IMR-90 (cell line): ENCODE measurements at regions not wholly inside any gene's neighbourhood (a gene's known extent, or its start where the extent isn't known, plus 50 kb on each side); places are given as distances from the start of the nearest gene placed in this dataset.

Source experiments
- ATAC-seq: fragments of 200-7000 bp; cut with Tn5 transposase; 2 replicates; pipeline ENCODE4 v1.9.1; 2020; ENCODE audit warnings: low read depth, mild to moderate bottlenecking, moderate library complexity
- BruUV-seq: library from RNA; stranded (reverse); fragments of 400-500 nt; replicated peaks from 2 replicates; lab custom pipeline; 2021; lab: Mats Ljungman, UMichigan
- CTCF ChIA-PET: fragments of 300-600 bp; formaldehyde crosslinking; extraction: SDS; loops from one replicate; lab custom pipeline; 2021; ENCODE audit warnings: antibody characterized with exemption; lab: Yijun Ruan, JAX
- POLR2A ChIA-PET: fragments of 300-600 bp; sonication (Branson Sonifier 250); formaldehyde crosslinking; loops from one replicate; lab custom pipeline; 2022; ENCODE audit warnings: antibody characterized with exemption; ENCODE audit not compliant: unreplicated experiment; lab: Charles Lee
- DNase-seq: peaks from one replicate; pipeline ENCODE4 v3.0.0; 2013
- H2AFZ ChIP-seq: replicated peaks from 2 replicates; pipeline ENCODE3; 2013; ENCODE audit warnings: low read length, mild to moderate bottlenecking; ENCODE audit not compliant: poor library complexity
- H2AK5ac ChIP-seq: 2 replicates; pipeline ENCODE4 v1.6.1; 2013; ENCODE audit warnings: low read depth, low read length, inconsistent platforms
- H2AK9ac ChIP-seq: replicated peaks from 2 replicates; pipeline ENCODE3; 2013; ENCODE audit warnings: mild to moderate bottlenecking, low read depth, low read length, moderate library complexity; ENCODE audit not compliant: poor library complexity
- H2BK120ac ChIP-seq: 2 replicates; pipeline ENCODE4 v1.6.1; 2013; ENCODE audit warnings: low read depth, low read length, inconsistent platforms
- H2BK15ac ChIP-seq: 3 replicates; pipeline ENCODE4 v1.6.1; 2013; ENCODE audit warnings: low read depth, low read length, inconsistent platforms
- H2BK20ac ChIP-seq: 2 replicates; pipeline ENCODE4 v1.6.1; 2013; ENCODE audit warnings: low read depth, mild to moderate bottlenecking, inconsistent platforms, low read length, moderate library complexity
- H2BK5ac ChIP-seq: 2 replicates; pipeline ENCODE4 v1.6.1; 2013; ENCODE audit warnings: mild to moderate bottlenecking, low read depth, low read length, inconsistent platforms; ENCODE audit not compliant: poor library complexity, severe bottlenecking
- H3K14ac ChIP-seq: replicated peaks from 2 replicates; pipeline ENCODE4 v1.6.1; 2013; ENCODE audit warnings: low read depth, low read length, inconsistent platforms
- H3K18ac ChIP-seq: 2 replicates; pipeline ENCODE4 v1.6.1; 2013; ENCODE audit warnings: low read depth, low read length, control low read depth
- H3K23ac ChIP-seq: 2 replicates; pipeline ENCODE4 v1.6.1; 2013; ENCODE audit warnings: low read depth, low read length, inconsistent platforms
- H3K27ac ChIP-seq: 2 replicates; pipeline ENCODE4 v1.5.1; 2013; ENCODE audit warnings: mild to moderate bottlenecking, control low read depth, low read length; ENCODE audit not compliant: insufficient read depth
- H3K27me3 ChIP-seq: 2 replicates; pipeline ENCODE4 v1.6.1; 2013; ENCODE audit warnings: low read length; ENCODE audit not compliant: control insufficient read depth, insufficient read depth
- H3K36me3 ChIP-seq: 2 replicates; pipeline ENCODE4 v1.6.1; 2013; ENCODE audit warnings: low read length, mixed read lengths; ENCODE audit not compliant: control insufficient read depth, insufficient read depth
- H3K4ac ChIP-seq: 2 replicates; pipeline ENCODE4 v1.6.1; 2013; ENCODE audit warnings: low read depth, low read length, inconsistent platforms
- H3K4me1 ChIP-seq: 2 replicates; pipeline ENCODE4 v1.6.1; 2013; ENCODE audit warnings: low read length, mixed read lengths; ENCODE audit not compliant: control insufficient read depth, insufficient read depth
- H3K4me2 ChIP-seq: 2 replicates; pipeline ENCODE4 v1.6.1; 2013; ENCODE audit warnings: low read depth, mild to moderate bottlenecking, control low read depth, low read length, moderate library complexity
- H3K4me3 ChIP-seq: 2 replicates; pipeline ENCODE4 v1.5.1; 2013; ENCODE audit warnings: low read depth, mild to moderate bottlenecking, control low read depth, low read length, moderate library complexity; ENCODE audit not compliant: insufficient read depth
- H3K56ac ChIP-seq: 2 replicates; pipeline ENCODE4 v1.6.1; 2013; ENCODE audit warnings: low read length, inconsistent platforms; ENCODE audit not compliant: insufficient read depth; ENCODE audit errors: extremely low read depth
- H3K79me1 ChIP-seq, 2 experiments: 2 replicates each; pipeline ENCODE4 v1.6.1; 2013; ENCODE audit warnings: low read length in 2 of 2, inconsistent platforms in 1 of 2, low read depth in 1 of 2
- H3K9ac ChIP-seq: 2 replicates; pipeline ENCODE4 v1.6.1; 2013; ENCODE audit warnings: low read depth, low read length, control low read depth
- H3K9me1 ChIP-seq: 2 replicates; pipeline ENCODE4 v1.6.1; 2013; ENCODE audit warnings: low read length, inconsistent platforms; ENCODE audit not compliant: insufficient read depth
- H3K9me3 ChIP-seq: 2 replicates; pipeline ENCODE4 v1.6.1; 2013; ENCODE audit warnings: low read length; ENCODE audit not compliant: control insufficient read depth, insufficient read depth
- H4K20me1 ChIP-seq: 2 replicates; pipeline ENCODE4 v1.6.1; 2013; ENCODE audit warnings: low read length, inconsistent platforms; ENCODE audit not compliant: insufficient read depth
- H4K5ac ChIP-seq: 2 replicates; pipeline ENCODE4 v1.6.1; 2013; ENCODE audit warnings: mild to moderate bottlenecking, low read depth, low read length, control low read depth
- H4K8ac ChIP-seq, 2 experiments: 2 replicates each; pipeline ENCODE4 v1.6.1; 2013; ENCODE audit warnings: low read depth in 2 of 2, low read length in 2 of 2, control low read depth in 1 of 2, inconsistent platforms in 1 of 2
- H4K91ac ChIP-seq: 2 replicates; pipeline ENCODE4 v1.6.1; 2013; ENCODE audit warnings: low read depth, low read length, inconsistent platforms; ENCODE audit not compliant: insufficient read depth
- BHLHE40 ChIP-seq: fragments of 150-350 bp; IDR thresholded peaks from 2 replicates; pipeline ENCODE4 v1.6.1; 2016; ENCODE audit warnings: mild to moderate bottlenecking, low read depth, low read length
- CEBPB ChIP-seq: IDR thresholded peaks from 2 replicates; pipeline ENCODE4 v1.6.1; 2012; ENCODE audit warnings: low read depth, low read length, improper control_type of control experiment
- CHD1 ChIP-seq: IDR thresholded peaks from 2 replicates; pipeline ENCODE4 v1.6.1; 2012; ENCODE audit warnings: low read depth, low read length, improper control_type of control experiment
- FOS ChIP-seq: fragments of 150-350 bp; IDR thresholded peaks from 2 replicates; pipeline ENCODE4 v1.6.1; 2016; ENCODE audit warnings: low read depth, low read length
- MAFK ChIP-seq: IDR thresholded peaks from 2 replicates; pipeline ENCODE4 v1.6.1; 2012; ENCODE audit warnings: low read depth, low read length, improper control_type of control experiment
- MAZ ChIP-seq: IDR thresholded peaks from 2 replicates; pipeline ENCODE4 v1.6.1; 2012; ENCODE audit warnings: low read depth, mild to moderate bottlenecking, low read length, improper control_type of control experiment, moderate library complexity, borderline replicate concordance
- MXI1 ChIP-seq: IDR thresholded peaks from 2 replicates; pipeline ENCODE4 v1.6.1; 2012; ENCODE audit warnings: low read depth, mild to moderate bottlenecking, low read length, moderate library complexity, borderline replicate concordance
- NFE2L2 ChIP-seq: fragments of 150-350 bp; IDR thresholded peaks from 2 replicates; pipeline ENCODE4 v1.6.1; 2016; ENCODE audit warnings: low read depth, mild to moderate bottlenecking, low read length
- POLR2A ChIP-seq: IDR thresholded peaks from 2 replicates; pipeline ENCODE4 v1.6.1; 2012; ENCODE audit warnings: mild to moderate bottlenecking, low read depth, low read length
- RAD21 ChIP-seq: IDR thresholded peaks from 2 replicates; pipeline ENCODE4 v1.6.1; 2012; ENCODE audit warnings: low read length, improper control_type of control experiment
- RCOR1 ChIP-seq: IDR thresholded peaks from 2 replicates; pipeline ENCODE4 v1.6.1; 2012; ENCODE audit warnings: mild to moderate bottlenecking, low read length, improper control_type of control experiment; ENCODE audit not compliant: insufficient replicate concordance
- RFX5 ChIP-seq: IDR thresholded peaks from 2 replicates; pipeline ENCODE4 v1.8.0; 2012; ENCODE audit warnings: low read depth, mild to moderate bottlenecking, low read length, moderate library complexity
- SMC3 ChIP-seq: fragments of 150-350 bp; IDR thresholded peaks from 2 replicates; pipeline ENCODE4 v1.6.1; 2016; ENCODE audit warnings: low read depth, mild to moderate bottlenecking, antibody characterized with exemption, low read length, moderate library complexity
- dilution Hi-C: fragments of 300-500 bp; cut with HindIII; formaldehyde crosslinking; loops from one replicate; pipeline ENCODE4 v1.14.3; 2018; ENCODE audit warnings: low sequenced_read_pairs; ENCODE audit not compliant: unreplicated experiment
- in situ Hi-C: fragments of 300-500 bp; cut with MboI; formaldehyde crosslinking; loops from 3 replicates; pipeline ENCODE4 v1.14.3; 2019; ENCODE audit warnings: low sequenced_read_pairs, inconsistent platforms, mixed read lengths
- intact Hi-C: fragments of 100-400 bp; cut with micrococcal nuclease; formaldehyde crosslinking; loops from 2 replicates; pipeline ENCODE4 v1.10.0; 2022
- TF ChIP-seq, protein P1 (sequence below): fragments of 150-350 bp; IDR thresholded peaks from 2 replicates; pipeline ENCODE4 v1.6.1; 2016; ENCODE audit warnings: low read depth, mild to moderate bottlenecking, low read length, moderate library complexity, borderline replicate concordance
- TF ChIP-seq, protein P2 (sequence below): conservative IDR thresholded peaks from 2 replicates; pipeline ENCODE4 v1.5.1; 2012; ENCODE audit warnings: mild to moderate bottlenecking, low read depth, low read length, improper control_type of control experiment
- TF ChIP-seq, protein P3 (sequence below): fragments of 150-350 bp; IDR thresholded peaks from 2 replicates; pipeline ENCODE4 v1.6.1; 2017; ENCODE audit warnings: mild to moderate bottlenecking, antibody characterized with exemption, low read length, low read depth

DNA sequence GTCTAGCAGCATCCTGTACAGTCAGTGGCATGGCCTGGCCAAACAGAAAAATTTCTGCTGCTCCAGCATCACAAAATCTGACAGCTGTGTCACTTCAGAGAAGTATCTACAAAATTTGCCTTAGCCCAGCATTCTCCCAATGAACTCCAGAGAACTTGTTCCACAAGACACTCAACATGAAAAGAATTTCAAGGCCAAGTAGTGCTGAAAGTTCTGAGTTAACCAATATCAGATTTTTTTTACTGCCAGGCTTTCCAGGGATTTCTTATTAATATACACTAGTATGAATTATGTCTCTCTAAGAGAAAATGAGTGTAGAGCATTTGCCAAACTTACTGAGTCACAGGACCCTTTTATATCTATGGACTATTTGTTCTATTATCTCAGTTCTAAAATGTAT lies 68.8 kb downstream of the OR5AK2 start:
- Histone ChIP-seq H3K23ac (no peak overlapping the region), H3K9me3 (no peaks in the 10 kb centered on the region), H4K91ac (no peak overlapping the region), H3K4me1 (no peaks in the 10 kb centered on the region), H2AK9ac (no peak overlapping the region), H2BK120ac (no peak overlapping the region), H2AFZ (no peak overlapping the region), H3K9me1 (no peaks in the 10 kb centered on the region), H4K8ac (no peak overlapping the region), H4K20me1 (no peaks in the 10 kb centered on the region), H3K56ac (no peak overlapping the region), H3K27me3 (no peaks in the 10 kb centered on the region), H3K27ac (no peak overlapping the region), H3K9ac (no peak overlapping the region), H2BK20ac (no peak overlapping the region), H3K4me3 (no peak overlapping the region), H3K36me3 (no peaks in the 10 kb centered on the region), H3K4ac (no peak overlapping the region), H4K5ac (no peak overlapping the region), H3K14ac (no peak overlapping the region), H2BK5ac (no peak overlapping the region), H3K4me2 (no peak overlapping the region), H2AK5ac (no peak overlapping the region), H3K18ac (no peak overlapping the region), H2BK15ac (no peak overlapping the region), H3K79me1 (no peaks in the 10 kb centered on the region)
- TF ChIP-seq NFE2L2 (no peak), RCOR1 (no peak), SMC3 (no peak), RAD21 (no peak), RFX5 (no peak), FOS (no peak), CHD1 (no peak), CEBPB (no peak), POLR2A (no peak), BHLHE40 (no peak), MAFK (no peak), MAZ (no peak), MXI1 (no peak)
- TF ChIP-seq, protein P1, sequence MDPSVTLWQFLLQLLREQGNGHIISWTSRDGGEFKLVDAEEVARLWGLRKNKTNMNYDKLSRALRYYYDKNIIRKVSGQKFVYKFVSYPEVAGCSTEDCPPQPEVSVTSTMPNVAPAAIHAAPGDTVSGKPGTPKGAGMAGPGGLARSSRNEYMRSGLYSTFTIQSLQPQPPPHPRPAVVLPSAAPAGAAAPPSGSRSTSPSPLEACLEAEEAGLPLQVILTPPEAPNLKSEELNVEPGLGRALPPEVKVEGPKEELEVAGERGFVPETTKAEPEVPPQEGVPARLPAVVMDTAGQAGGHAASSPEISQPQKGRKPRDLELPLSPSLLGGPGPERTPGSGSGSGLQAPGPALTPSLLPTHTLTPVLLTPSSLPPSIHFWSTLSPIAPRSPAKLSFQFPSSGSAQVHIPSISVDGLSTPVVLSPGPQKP = no peak
- TF ChIP-seq, protein P2, sequence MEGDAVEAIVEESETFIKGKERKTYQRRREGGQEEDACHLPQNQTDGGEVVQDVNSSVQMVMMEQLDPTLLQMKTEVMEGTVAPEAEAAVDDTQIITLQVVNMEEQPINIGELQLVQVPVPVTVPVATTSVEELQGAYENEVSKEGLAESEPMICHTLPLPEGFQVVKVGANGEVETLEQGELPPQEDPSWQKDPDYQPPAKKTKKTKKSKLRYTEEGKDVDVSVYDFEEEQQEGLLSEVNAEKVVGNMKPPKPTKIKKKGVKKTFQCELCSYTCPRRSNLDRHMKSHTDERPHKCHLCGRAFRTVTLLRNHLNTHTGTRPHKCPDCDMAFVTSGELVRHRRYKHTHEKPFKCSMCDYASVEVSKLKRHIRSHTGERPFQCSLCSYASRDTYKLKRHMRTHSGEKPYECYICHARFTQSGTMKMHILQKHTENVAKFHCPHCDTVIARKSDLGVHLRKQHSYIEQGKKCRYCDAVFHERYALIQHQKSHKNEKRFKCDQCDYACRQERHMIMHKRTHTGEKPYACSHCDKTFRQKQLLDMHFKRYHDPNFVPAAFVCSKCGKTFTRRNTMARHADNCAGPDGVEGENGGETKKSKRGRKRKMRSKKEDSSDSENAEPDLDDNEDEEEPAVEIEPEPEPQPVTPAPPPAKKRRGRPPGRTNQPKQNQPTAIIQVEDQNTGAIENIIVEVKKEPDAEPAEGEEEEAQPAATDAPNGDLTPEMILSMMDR = no peak
- TF ChIP-seq, protein P3, sequence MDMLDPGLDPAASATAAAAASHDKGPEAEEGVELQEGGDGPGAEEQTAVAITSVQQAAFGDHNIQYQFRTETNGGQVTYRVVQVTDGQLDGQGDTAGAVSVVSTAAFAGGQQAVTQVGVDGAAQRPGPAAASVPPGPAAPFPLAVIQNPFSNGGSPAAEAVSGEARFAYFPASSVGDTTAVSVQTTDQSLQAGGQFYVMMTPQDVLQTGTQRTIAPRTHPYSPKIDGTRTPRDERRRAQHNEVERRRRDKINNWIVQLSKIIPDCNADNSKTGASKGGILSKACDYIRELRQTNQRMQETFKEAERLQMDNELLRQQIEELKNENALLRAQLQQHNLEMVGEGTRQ = no peak
- DNase-seq (no peak), ATAC-seq (no peak)
- in situ Hi-C loops = no loop called here
- intact Hi-C loops = no loop called here
- ChIA-PET CTCF (interaction anchor here (0.7 kb wide), 1 partner anchor 210 kb away, joined by 3 read pairs; no protein-coding TSS in a partner anchor), POLR2A (no interaction called here)
- BruUV-seq = no TSS peak
- dilution Hi-C loops = no loop called here
